GM19467 (cell line): ENCODE measurements at regions not wholly inside any gene's neighbourhood (a gene's known extent, or its start where the extent isn't known, plus 50 kb on each side); places are given as distances from the start of the nearest gene placed in this dataset.

Experiments
- ATAC-seq: cut with Tn5 transposase; IDR thresholded peaks from one replicate; pipeline ENCODE4 v1.9.1; 2021; ENCODE audit warnings: mild to moderate bottlenecking, moderate library complexity; ENCODE audit not compliant: unreplicated experiment

GRCh38 chr1:116231752-116232151 lies 120.6 kb downstream of the MAB21L3 start:
- ATAC-seq = no peak

GRCh38 chr1:116232989-116233514 lies 121.9 kb downstream of the MAB21L3 start:
- no peak for ATAC-seq

- ATAC-seq = no peak
Measured at GRCh38 chr1:116234429-116234828, 123.2 kb downstream of the MAB21L3 start.

- no peak for ATAC-seq
Measured at GRCh38 chr1:116239916-116240315, 128.7 kb downstream of the MAB21L3 start.

GRCh38 chr1:116242741-116243140 lies 130.3 kb upstream of the ATP1A1 start:
- ATAC-seq = no peak

GRCh38 chr1:116243333-116244054 lies 129.6 kb upstream of the ATP1A1 start:
- ATAC-seq = no peak

GRCh38 chr1:116246174-116246573 lies 126.9 kb upstream of the ATP1A1 start:
- no peak for ATAC-seq

GRCh38 chr1:116252271-116252670 lies 120.8 kb upstream of the ATP1A1 start:
- no peak for ATAC-seq

- no peak for ATAC-seq
Measured at GRCh38 chr1:116252785-116253184, 120.3 kb upstream of the ATP1A1 start.

- no peak for ATAC-seq
Measured at GRCh38 chr1:116253566-116254382, 119.3 kb upstream of the ATP1A1 start.

- ATAC-seq = no peak
Measured at GRCh38 chr1:116254776-116255175, 118.3 kb upstream of the ATP1A1 start.

- no peak for ATAC-seq
Measured at GRCh38 chr1:116255486-116256285, 117.4 kb upstream of the ATP1A1 start.

GRCh38 chr1:116256286-116256649 lies 116.8 kb upstream of the ATP1A1 start:
- ATAC-seq = no peak

- no peak for ATAC-seq
Measured at GRCh38 chr1:116256875-116257274, 116.2 kb upstream of the ATP1A1 start.

GRCh38 chr1:116257341-116257767 lies 115.7 kb upstream of the ATP1A1 start:
- ATAC-seq = no peak

GRCh38 chr1:116257836-116258235 lies 115.2 kb upstream of the ATP1A1 start:
- ATAC-seq = no peak

GRCh38 chr1:116258668-116259419 lies 114.2 kb upstream of the ATP1A1 start:
- ATAC-seq = no peak

GRCh38 chr1:116259663-116260062 lies 113.4 kb upstream of the ATP1A1 start:
- no peak for ATAC-seq

- ATAC-seq = no peak
Measured at GRCh38 chr1:116260115-116260514, 112.9 kb upstream of the ATP1A1 start.

- ATAC-seq = no peak
Measured at GRCh38 chr1:116260621-116261020, 112.4 kb upstream of the ATP1A1 start.
